IMR-90 (cell line): ENCODE measurements at regions not wholly inside any gene's neighbourhood (a gene's known extent, or its start where the extent isn't known, plus 50 kb on each side); places are given as distances from the start of the nearest gene placed in this dataset.

Experiments
- ATAC-seq: fragments of 200-7000 bp; cut with Tn5 transposase; 2 replicates; pipeline ENCODE4 v1.9.1; 2020; ENCODE audit warnings: low read depth, mild to moderate bottlenecking, moderate library complexity
- BruUV-seq: library from RNA; stranded (reverse); fragments of 400-500 nt; replicated peaks from 2 replicates; lab custom pipeline; 2021; lab: Mats Ljungman, UMichigan
- CTCF ChIA-PET: fragments of 300-600 bp; formaldehyde crosslinking; extraction: SDS; loops from one replicate; lab custom pipeline; 2021; ENCODE audit warnings: antibody characterized with exemption; lab: Yijun Ruan, JAX
- POLR2A ChIA-PET: fragments of 300-600 bp; sonication (Branson Sonifier 250); formaldehyde crosslinking; loops from one replicate; lab custom pipeline; 2022; ENCODE audit warnings: antibody characterized with exemption; ENCODE audit not compliant: unreplicated experiment; lab: Charles Lee
- DNase-seq: peaks from one replicate; pipeline ENCODE4 v3.0.0; 2013
- H2AFZ ChIP-seq: replicated peaks from 2 replicates; pipeline ENCODE3; 2013; ENCODE audit warnings: low read length, mild to moderate bottlenecking; ENCODE audit not compliant: poor library complexity
- H2AK5ac ChIP-seq: 2 replicates; pipeline ENCODE4 v1.6.1; 2013; ENCODE audit warnings: low read depth, low read length, inconsistent platforms
- H2AK9ac ChIP-seq: replicated peaks from 2 replicates; pipeline ENCODE3; 2013; ENCODE audit warnings: mild to moderate bottlenecking, low read depth, low read length, moderate library complexity; ENCODE audit not compliant: poor library complexity
- H2BK120ac ChIP-seq: 2 replicates; pipeline ENCODE4 v1.6.1; 2013; ENCODE audit warnings: low read depth, low read length, inconsistent platforms
- H2BK15ac ChIP-seq: 3 replicates; pipeline ENCODE4 v1.6.1; 2013; ENCODE audit warnings: low read depth, low read length, inconsistent platforms
- H2BK20ac ChIP-seq: 2 replicates; pipeline ENCODE4 v1.6.1; 2013; ENCODE audit warnings: low read depth, mild to moderate bottlenecking, inconsistent platforms, low read length, moderate library complexity
- H2BK5ac ChIP-seq: 2 replicates; pipeline ENCODE4 v1.6.1; 2013; ENCODE audit warnings: mild to moderate bottlenecking, low read depth, low read length, inconsistent platforms; ENCODE audit not compliant: poor library complexity, severe bottlenecking
- H3K14ac ChIP-seq: replicated peaks from 2 replicates; pipeline ENCODE4 v1.6.1; 2013; ENCODE audit warnings: low read depth, low read length, inconsistent platforms
- H3K18ac ChIP-seq: 2 replicates; pipeline ENCODE4 v1.6.1; 2013; ENCODE audit warnings: low read depth, low read length, control low read depth
- H3K23ac ChIP-seq: 2 replicates; pipeline ENCODE4 v1.6.1; 2013; ENCODE audit warnings: low read depth, low read length, inconsistent platforms
- H3K27ac ChIP-seq: 2 replicates; pipeline ENCODE4 v1.5.1; 2013; ENCODE audit warnings: mild to moderate bottlenecking, control low read depth, low read length; ENCODE audit not compliant: insufficient read depth
- H3K27me3 ChIP-seq: 2 replicates; pipeline ENCODE4 v1.6.1; 2013; ENCODE audit warnings: low read length; ENCODE audit not compliant: control insufficient read depth, insufficient read depth
- H3K36me3 ChIP-seq: 2 replicates; pipeline ENCODE4 v1.6.1; 2013; ENCODE audit warnings: low read length, mixed read lengths; ENCODE audit not compliant: control insufficient read depth, insufficient read depth
- H3K4ac ChIP-seq: 2 replicates; pipeline ENCODE4 v1.6.1; 2013; ENCODE audit warnings: low read depth, low read length, inconsistent platforms
- H3K4me1 ChIP-seq: 2 replicates; pipeline ENCODE4 v1.6.1; 2013; ENCODE audit warnings: low read length, mixed read lengths; ENCODE audit not compliant: control insufficient read depth, insufficient read depth
- H3K4me2 ChIP-seq: 2 replicates; pipeline ENCODE4 v1.6.1; 2013; ENCODE audit warnings: low read depth, mild to moderate bottlenecking, control low read depth, low read length, moderate library complexity
- H3K4me3 ChIP-seq: 2 replicates; pipeline ENCODE4 v1.5.1; 2013; ENCODE audit warnings: low read depth, mild to moderate bottlenecking, control low read depth, low read length, moderate library complexity; ENCODE audit not compliant: insufficient read depth
- H3K56ac ChIP-seq: 2 replicates; pipeline ENCODE4 v1.6.1; 2013; ENCODE audit warnings: low read length, inconsistent platforms; ENCODE audit not compliant: insufficient read depth; ENCODE audit errors: extremely low read depth
- H3K79me1 ChIP-seq, 2 experiments: 2 replicates each; pipeline ENCODE4 v1.6.1; 2013; ENCODE audit warnings: low read length in 2 of 2, inconsistent platforms in 1 of 2, low read depth in 1 of 2
- H3K9ac ChIP-seq: 2 replicates; pipeline ENCODE4 v1.6.1; 2013; ENCODE audit warnings: low read depth, low read length, control low read depth
- H3K9me1 ChIP-seq: 2 replicates; pipeline ENCODE4 v1.6.1; 2013; ENCODE audit warnings: low read length, inconsistent platforms; ENCODE audit not compliant: insufficient read depth
- H3K9me3 ChIP-seq: 2 replicates; pipeline ENCODE4 v1.6.1; 2013; ENCODE audit warnings: low read length; ENCODE audit not compliant: control insufficient read depth, insufficient read depth
- H4K20me1 ChIP-seq: 2 replicates; pipeline ENCODE4 v1.6.1; 2013; ENCODE audit warnings: low read length, inconsistent platforms; ENCODE audit not compliant: insufficient read depth
- H4K5ac ChIP-seq: 2 replicates; pipeline ENCODE4 v1.6.1; 2013; ENCODE audit warnings: mild to moderate bottlenecking, low read depth, low read length, control low read depth
- H4K8ac ChIP-seq, 2 experiments: 2 replicates each; pipeline ENCODE4 v1.6.1; 2013; ENCODE audit warnings: low read depth in 2 of 2, low read length in 2 of 2, control low read depth in 1 of 2, inconsistent platforms in 1 of 2
- H4K91ac ChIP-seq: 2 replicates; pipeline ENCODE4 v1.6.1; 2013; ENCODE audit warnings: low read depth, low read length, inconsistent platforms; ENCODE audit not compliant: insufficient read depth
- BHLHE40 ChIP-seq: fragments of 150-350 bp; IDR thresholded peaks from 2 replicates; pipeline ENCODE4 v1.6.1; 2016; ENCODE audit warnings: mild to moderate bottlenecking, low read depth, low read length
- FOS ChIP-seq: fragments of 150-350 bp; IDR thresholded peaks from 2 replicates; pipeline ENCODE4 v1.6.1; 2016; ENCODE audit warnings: low read depth, low read length
- MAFK ChIP-seq: IDR thresholded peaks from 2 replicates; pipeline ENCODE4 v1.6.1; 2012; ENCODE audit warnings: low read depth, low read length, improper control_type of control experiment
- MAZ ChIP-seq: IDR thresholded peaks from 2 replicates; pipeline ENCODE4 v1.6.1; 2012; ENCODE audit warnings: low read depth, mild to moderate bottlenecking, low read length, improper control_type of control experiment, moderate library complexity, borderline replicate concordance
- MXI1 ChIP-seq: IDR thresholded peaks from 2 replicates; pipeline ENCODE4 v1.6.1; 2012; ENCODE audit warnings: low read depth, mild to moderate bottlenecking, low read length, moderate library complexity, borderline replicate concordance
- POLR2A ChIP-seq: IDR thresholded peaks from 2 replicates; pipeline ENCODE4 v1.6.1; 2012; ENCODE audit warnings: mild to moderate bottlenecking, low read depth, low read length
- RAD21 ChIP-seq: IDR thresholded peaks from 2 replicates; pipeline ENCODE4 v1.6.1; 2012; ENCODE audit warnings: low read length, improper control_type of control experiment
- RCOR1 ChIP-seq: IDR thresholded peaks from 2 replicates; pipeline ENCODE4 v1.6.1; 2012; ENCODE audit warnings: mild to moderate bottlenecking, low read length, improper control_type of control experiment; ENCODE audit not compliant: insufficient replicate concordance
- WGBS, 2 experiments: methylation state at CpG; one replicate each; pipeline versions ENCODE4 v1.1.5 to v1.1.7; 2013; ENCODE audit warnings: missing lambda C conversion rate in 2 of 2; ENCODE audit not compliant: insufficient read length in 1 of 2; ENCODE audit errors: extremely low coverage in 2 of 2; 5-methylcytosine and 5-hydroxymethylcytosine counted together
- dilution Hi-C: fragments of 300-500 bp; cut with HindIII; formaldehyde crosslinking; loops from one replicate; pipeline ENCODE4 v1.14.3; 2018; ENCODE audit warnings: low sequenced_read_pairs; ENCODE audit not compliant: unreplicated experiment
- in situ Hi-C: fragments of 300-500 bp; cut with MboI; formaldehyde crosslinking; loops from 3 replicates; pipeline ENCODE4 v1.14.3; 2019; ENCODE audit warnings: low sequenced_read_pairs, inconsistent platforms, mixed read lengths
- intact Hi-C: fragments of 100-400 bp; cut with micrococcal nuclease; formaldehyde crosslinking; loops from 2 replicates; pipeline ENCODE4 v1.10.0; 2022

DNA sequence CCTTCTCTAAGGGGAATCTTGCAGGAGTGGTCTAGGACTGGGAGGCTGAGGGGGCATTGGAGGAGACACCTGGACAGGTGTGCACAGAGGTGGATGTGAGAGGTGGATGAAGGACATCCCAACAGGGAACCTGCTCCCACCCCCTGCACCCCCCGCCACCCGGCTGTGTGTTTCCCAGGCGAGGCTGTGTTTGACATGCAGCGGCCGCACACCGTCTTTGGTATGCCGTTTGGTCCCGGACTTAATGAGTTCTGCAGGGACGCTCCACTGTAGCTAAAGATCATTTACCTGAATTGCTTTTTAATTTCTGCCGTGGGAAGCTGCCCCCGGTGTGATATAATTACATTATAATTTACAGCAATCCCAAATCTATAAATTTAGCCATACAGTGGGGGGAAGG is 87.3 kb downstream of the GLI2 start:
- H2AK5ac ChIP-seq = no peak overlapping the region
- H3K56ac ChIP-seq = no peak overlapping the region
- no peak overlapping the region for H3K4me2 ChIP-seq
- no peak overlapping the region for H3K4me3 ChIP-seq
- H3K79me1 ChIP-seq = peaks cover 44 to 96% of the 10 kb centered on the region in 2 experiments
- no peak overlapping the region for H2BK5ac ChIP-seq
- no peaks in the 10 kb centered on the region for H3K9me3 ChIP-seq
- no peak overlapping the region for H4K91ac ChIP-seq
- H4K5ac ChIP-seq = no peak overlapping the region
- peaks cover 59% of the 10 kb centered on the region for H4K20me1 ChIP-seq
- H3K4me1 ChIP-seq = peaks cover 46% of the 10 kb centered on the region
- no peak overlapping the region for H3K14ac ChIP-seq
- intact Hi-C loops (loop anchor here (10.0 kb wide), 1 partner anchor 128 kb away; no protein-coding TSS in a partner anchor), in situ Hi-C loops (loop anchor here (25.0 kb wide), 1 partner anchor 486 kb away; the partner anchor contains the start of gene INHBB), dilution Hi-C loops (no loop called here)
- H3K9me1 ChIP-seq = peaks cover 46% of the 10 kb centered on the region
- no peak overlapping the region for H4K8ac ChIP-seq
- ChIA-PET POLR2A (no interaction called here), CTCF (no interaction called here)
- no peak overlapping the region for H2BK20ac ChIP-seq
- TF ChIP-seq FOS (no peak), MAFK (no peak), BHLHE40 (no peak), RCOR1 (no peak), MXI1 (no peak), MAZ (no peak), POLR2A (no peak), RAD21 (no peak)
- H2BK120ac ChIP-seq = no peak overlapping the region
- no peak for ATAC-seq
- BruUV-seq = no TSS peak
- no peak overlapping the region for H2BK15ac ChIP-seq
- no peak overlapping the region for H3K4ac ChIP-seq
- no peak overlapping the region for H3K9ac ChIP-seq
- no peak overlapping the region for H3K18ac ChIP-seq
- H3K27me3 ChIP-seq = no peaks in the 10 kb centered on the region
- no peak overlapping the region for H3K27ac ChIP-seq
- no peak overlapping the region for H2AFZ ChIP-seq
- no peak overlapping the region for H2AK9ac ChIP-seq
- no peak overlapping the region for H3K23ac ChIP-seq
- no CpG with 5 or more reads among the region's 11 CpGs for WGBS, 2 experiments
- H3K36me3 ChIP-seq = peaks cover 2% of the 10 kb centered on the region; the same call in 1 of the 2 replicates
- DNase-seq = no peak
